ENCODE measurements at regions not wholly inside any gene's neighbourhood (a gene's known extent, or its start where the extent isn't known, plus 50 kb on each side); places are given as distances from the start of the nearest gene placed in this dataset.

DNA sequence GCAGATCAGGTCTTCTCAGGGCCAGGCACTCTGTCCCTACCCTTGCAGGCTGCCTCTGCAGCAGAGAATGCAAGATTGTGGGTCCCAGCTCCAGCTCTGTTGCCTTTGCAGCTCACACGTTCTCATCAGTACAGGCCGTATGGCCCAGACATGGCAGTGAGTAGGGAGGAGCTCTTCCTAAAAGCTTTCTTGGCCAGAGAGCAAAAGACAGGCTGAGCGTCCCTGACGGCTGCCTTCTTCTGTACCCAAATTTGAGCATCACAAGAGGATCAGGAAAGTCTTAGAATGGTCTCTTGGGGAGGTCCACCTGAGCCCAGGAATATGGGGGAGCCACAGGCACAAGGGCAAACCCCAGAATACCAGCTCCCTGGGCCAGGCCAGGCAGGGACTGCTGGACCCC, 266.3 kb upstream of the ZMIZ1 start:
- Mint-ChIP-seq H3K27me3 (ENCODE audit: unreplicated experiment) (peaks cover 61% of the 10 kb centered on the region), H3K27ac (ENCODE audit: unreplicated experiment) (no peak overlapping the region)
- BruUV-seq (replicated peaks): no TSS peak

DNA sequence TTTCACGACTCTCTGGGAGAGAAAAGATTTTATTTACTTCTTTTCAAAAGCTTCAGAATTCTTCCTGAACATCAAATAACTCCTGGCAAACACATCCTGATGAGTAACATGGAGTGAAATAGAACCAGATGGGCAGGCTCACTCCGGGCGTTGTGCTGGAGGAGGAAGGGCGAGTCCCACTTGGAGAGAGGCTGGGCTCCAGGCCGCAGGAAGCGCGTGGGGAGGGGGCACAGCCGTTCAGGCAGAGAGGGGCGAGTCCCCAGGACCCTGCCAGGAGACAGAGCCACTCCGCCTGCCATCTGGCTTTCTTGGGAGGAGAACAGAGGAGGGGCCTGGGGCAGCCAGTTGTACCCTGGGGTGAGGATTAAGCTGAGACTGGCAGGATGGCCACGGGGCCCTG, 265.9 kb upstream of the ZMIZ1 start:
- no peak overlapping the region for H3K4me3 Mint-ChIP-seq (ENCODE audit: low read depth, unreplicated experiment)
- BruUV-seq (replicated peaks): no TSS peak
- peaks cover 61% of the 10 kb centered on the region for H3K27me3 Mint-ChIP-seq (ENCODE audit: unreplicated experiment)
- CTCF ChIA-PET: interaction anchor here (0.6 kb wide), 1 partner anchor 230 kb away, joined by 3 read pairs; no protein-coding TSS in a partner anchor
- no peak overlapping the region for H3K27ac Mint-ChIP-seq (ENCODE audit: unreplicated experiment)
- no peaks in the 10 kb centered on the region for H3K9me3 Mint-ChIP-seq (ENCODE audit: low read depth, unreplicated experiment)
- no peaks in the 10 kb centered on the region for H3K36me3 Mint-ChIP-seq (ENCODE audit: insufficient read depth, unreplicated experiment)
- DNase-seq: no peak
- TF ChIP-seq, protein P1, sequence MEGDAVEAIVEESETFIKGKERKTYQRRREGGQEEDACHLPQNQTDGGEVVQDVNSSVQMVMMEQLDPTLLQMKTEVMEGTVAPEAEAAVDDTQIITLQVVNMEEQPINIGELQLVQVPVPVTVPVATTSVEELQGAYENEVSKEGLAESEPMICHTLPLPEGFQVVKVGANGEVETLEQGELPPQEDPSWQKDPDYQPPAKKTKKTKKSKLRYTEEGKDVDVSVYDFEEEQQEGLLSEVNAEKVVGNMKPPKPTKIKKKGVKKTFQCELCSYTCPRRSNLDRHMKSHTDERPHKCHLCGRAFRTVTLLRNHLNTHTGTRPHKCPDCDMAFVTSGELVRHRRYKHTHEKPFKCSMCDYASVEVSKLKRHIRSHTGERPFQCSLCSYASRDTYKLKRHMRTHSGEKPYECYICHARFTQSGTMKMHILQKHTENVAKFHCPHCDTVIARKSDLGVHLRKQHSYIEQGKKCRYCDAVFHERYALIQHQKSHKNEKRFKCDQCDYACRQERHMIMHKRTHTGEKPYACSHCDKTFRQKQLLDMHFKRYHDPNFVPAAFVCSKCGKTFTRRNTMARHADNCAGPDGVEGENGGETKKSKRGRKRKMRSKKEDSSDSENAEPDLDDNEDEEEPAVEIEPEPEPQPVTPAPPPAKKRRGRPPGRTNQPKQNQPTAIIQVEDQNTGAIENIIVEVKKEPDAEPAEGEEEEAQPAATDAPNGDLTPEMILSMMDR (IDR thresholded peaks at IDR 0.05; ENCODE audit: unreplicated experiment): no peak
- H3K4me1 Mint-ChIP-seq (ENCODE audit: low read depth, unreplicated experiment): peaks cover 19% of the 10 kb centered on the region
- intact Hi-C loops (cut with micrococcal nuclease; ENCODE audit: unreplicated experiment): no loop called here

More for the DNA sequence above, 266.3 kb upstream of the ZMIZ1 start:
- Mint-ChIP-seq H3K36me3 (ENCODE audit: insufficient read depth, unreplicated experiment) (no peaks in the 10 kb centered on the region), H3K4me1 (ENCODE audit: low read depth, unreplicated experiment) (peaks cover 17% of the 10 kb centered on the region), H3K9me3 (ENCODE audit: low read depth, unreplicated experiment) (no peaks in the 10 kb centered on the region), H3K4me3 (ENCODE audit: low read depth, unreplicated experiment) (no peak overlapping the region)
- CTCF ChIA-PET: interaction anchor here (0.6 kb wide), 1 partner anchor 171 kb away, joined by 5 read pairs; no protein-coding TSS in a partner anchor
- intact Hi-C loops (cut with micrococcal nuclease; ENCODE audit: unreplicated experiment): no loop called here
- DNase-seq: no peak
- TF ChIP-seq, protein P1 (IDR thresholded peaks at IDR 0.05; ENCODE audit: unreplicated experiment): no peak

DNA sequence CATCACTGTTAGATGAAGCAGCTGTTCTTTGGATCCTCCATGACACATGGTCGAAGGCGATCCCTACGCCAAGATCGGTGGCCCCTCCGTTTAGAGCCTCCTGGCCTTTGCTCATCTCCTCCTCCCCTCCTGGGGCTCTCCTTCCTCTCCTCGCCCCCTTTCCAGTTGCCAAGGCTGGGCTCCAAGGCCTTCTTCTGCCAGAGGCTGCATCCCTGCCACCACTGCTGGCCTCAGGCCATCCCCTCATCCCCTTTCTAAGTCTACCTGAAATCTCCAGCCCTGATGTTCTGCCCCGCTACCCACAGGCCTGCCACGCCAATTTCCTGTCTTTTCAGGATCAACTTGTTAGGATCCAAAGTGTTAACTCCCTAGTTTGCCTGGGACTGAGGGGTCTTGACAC, 265.1 kb upstream of the ZMIZ1 start:
- TF ChIP-seq, protein P1 (IDR thresholded peaks at IDR 0.05; ENCODE audit: unreplicated experiment): no peak
- H3K4me1 Mint-ChIP-seq (ENCODE audit: low read depth, unreplicated experiment): peaks cover 19% of the 10 kb centered on the region
- H3K36me3 Mint-ChIP-seq (ENCODE audit: insufficient read depth, unreplicated experiment): no peaks in the 10 kb centered on the region
- intact Hi-C loops (cut with micrococcal nuclease; ENCODE audit: unreplicated experiment): no loop called here
- no peaks in the 10 kb centered on the region for H3K9me3 Mint-ChIP-seq (ENCODE audit: low read depth, unreplicated experiment)
- peaks cover 61% of the 10 kb centered on the region for H3K27me3 Mint-ChIP-seq (ENCODE audit: unreplicated experiment)
- CTCF ChIA-PET: no interaction called here
- BruUV-seq (replicated peaks): no TSS peak
- no peak overlapping the region for H3K27ac Mint-ChIP-seq (ENCODE audit: unreplicated experiment)
- no peak for DNase-seq
- H3K4me3 Mint-ChIP-seq (ENCODE audit: low read depth, unreplicated experiment): no peak overlapping the region

DNA sequence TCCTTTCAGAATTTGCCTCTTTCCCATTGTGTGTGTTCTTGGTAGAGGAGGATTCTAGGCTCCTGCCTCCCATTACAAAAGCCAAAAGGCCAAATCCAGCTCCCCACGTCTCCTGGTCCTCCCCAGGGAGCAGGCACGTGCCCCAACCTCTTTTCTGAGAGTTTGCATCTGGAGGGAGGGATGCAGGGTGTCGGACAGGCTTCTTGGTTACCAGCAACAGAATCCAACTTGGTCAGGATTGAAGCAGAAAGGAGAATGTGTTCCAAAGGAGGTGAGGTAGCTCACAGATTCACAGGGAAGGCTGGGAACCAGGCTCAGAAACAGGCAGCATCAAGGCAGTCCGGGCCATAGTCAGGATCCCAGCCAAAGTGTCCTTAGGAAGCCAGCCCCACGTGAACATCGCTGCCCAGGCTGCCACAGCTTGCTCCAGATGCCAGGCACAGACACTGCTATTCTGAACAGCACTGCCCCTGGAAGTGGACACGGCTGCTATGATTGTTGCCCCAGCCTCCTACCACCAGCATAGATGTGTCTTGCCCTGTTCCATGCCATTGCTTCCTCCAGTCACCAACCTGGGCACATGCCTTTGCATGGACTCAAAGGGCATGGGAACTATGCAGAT, 264.2 kb upstream of the ZMIZ1 start:
- TF ChIP-seq, protein P1 (IDR thresholded peaks at IDR 0.05; ENCODE audit: unreplicated experiment): no peak
- Mint-ChIP-seq H3K27me3 (ENCODE audit: unreplicated experiment) (peaks cover 58% of the 10 kb centered on the region), H3K4me3 (ENCODE audit: low read depth, unreplicated experiment) (no peak overlapping the region), H3K27ac (ENCODE audit: unreplicated experiment) (no peak overlapping the region), H3K9me3 (ENCODE audit: low read depth, unreplicated experiment) (no peaks in the 10 kb centered on the region), H3K4me1 (ENCODE audit: low read depth, unreplicated experiment) (peaks cover 19% of the 10 kb centered on the region), H3K36me3 (ENCODE audit: insufficient read depth, unreplicated experiment) (no peaks in the 10 kb centered on the region)
- intact Hi-C loops (cut with micrococcal nuclease; ENCODE audit: unreplicated experiment): no loop called here
- no TSS peak for BruUV-seq (replicated peaks)
- CTCF ChIA-PET: interaction anchor here (0.5 kb wide), 1 partner anchor 280 kb away, joined by 3 read pairs; no protein-coding TSS in a partner anchor
- no peak for DNase-seq
